ENCODE measurements at regions not wholly inside any gene's neighbourhood (a gene's known extent, or its start where the extent isn't known, plus 50 kb on each side); places are given as distances from the start of the nearest gene placed in this dataset.

DNA sequence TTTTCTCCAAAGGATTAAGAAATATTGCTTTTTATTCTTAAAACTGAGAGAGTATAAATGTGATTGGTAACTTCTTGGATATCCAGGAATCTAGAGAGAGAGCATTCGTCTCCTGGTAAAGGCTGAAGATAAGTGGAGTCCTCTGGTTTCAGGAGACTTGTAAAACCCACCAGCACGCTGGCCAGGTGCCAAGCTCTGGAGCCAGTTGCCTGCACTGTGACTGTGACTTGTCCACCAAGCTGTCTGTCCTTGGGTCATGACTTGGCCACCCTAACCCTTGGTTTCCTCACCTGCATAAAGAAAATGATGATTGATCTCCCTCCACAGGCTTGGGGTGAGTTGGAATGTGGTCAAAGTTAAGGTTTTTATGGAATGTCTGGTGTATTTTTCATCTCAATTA, 185.4 kb upstream of the NCKAP5 start:
- H3K9me3 Mint-ChIP-seq = no peaks in the 10 kb centered on the region
- H3K27me3 Mint-ChIP-seq (ENCODE audit: low read depth) = peaks cover 6% of the 10 kb centered on the region
- DNase-seq (no peak), ATAC-seq (no peak)
- H3K36me3 Mint-ChIP-seq (ENCODE audit: insufficient read depth) = no peaks in the 10 kb centered on the region
- H3K4me3 Mint-ChIP-seq = no peak overlapping the region
- H3K4me1 Mint-ChIP-seq (ENCODE audit: low read depth) = no peaks in the 10 kb centered on the region

DNA sequence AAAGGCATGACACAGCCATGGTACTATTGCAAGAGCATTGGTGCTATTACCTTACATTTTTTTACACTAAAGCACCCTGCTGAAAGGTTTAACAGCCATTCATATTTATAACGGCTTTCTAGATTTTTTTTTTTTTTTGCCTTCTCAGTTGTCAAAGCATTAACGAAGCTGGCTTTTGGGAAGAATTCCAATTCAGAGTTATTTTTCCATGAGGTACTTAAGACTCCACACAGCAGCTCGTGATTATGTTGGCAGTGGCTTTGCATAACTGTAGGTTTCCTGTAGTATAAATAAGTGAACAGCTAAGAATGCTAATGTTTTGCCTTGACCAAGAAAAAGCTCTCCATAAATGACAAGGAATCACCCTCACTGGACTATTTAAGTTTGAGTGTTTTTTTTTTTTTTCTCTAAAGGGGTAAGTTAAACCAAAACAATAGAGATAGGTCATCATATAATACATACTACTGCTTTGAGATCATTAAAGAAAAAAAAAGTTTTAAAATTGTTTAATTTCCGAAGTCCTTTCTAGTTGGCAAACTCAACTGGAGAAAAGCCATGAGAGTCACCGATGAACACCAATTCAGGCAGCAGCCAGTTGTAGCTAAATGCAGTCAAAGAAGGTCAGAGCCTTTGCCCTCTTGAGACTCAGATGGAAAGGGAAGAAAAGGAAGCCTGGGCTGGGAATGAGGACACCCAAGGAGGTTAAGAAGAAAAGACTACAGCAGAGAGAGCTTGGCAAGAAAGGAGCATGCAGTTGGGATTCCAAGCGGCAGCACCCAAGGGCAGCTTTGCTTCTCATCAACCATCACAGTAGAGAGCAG, 187.4 kb upstream of the NCKAP5 start:
- Mint-ChIP-seq H3K9me3 (no peaks in the 10 kb centered on the region), H3K36me3 (ENCODE audit: insufficient read depth) (no peaks in the 10 kb centered on the region), H3K4me3 (no peak overlapping the region), H3K4me1 (ENCODE audit: low read depth) (no peaks in the 10 kb centered on the region), H3K27me3 (ENCODE audit: low read depth) (peaks cover 7% of the 10 kb centered on the region)
- DNase-seq (no peak), ATAC-seq (no peak)

DNA sequence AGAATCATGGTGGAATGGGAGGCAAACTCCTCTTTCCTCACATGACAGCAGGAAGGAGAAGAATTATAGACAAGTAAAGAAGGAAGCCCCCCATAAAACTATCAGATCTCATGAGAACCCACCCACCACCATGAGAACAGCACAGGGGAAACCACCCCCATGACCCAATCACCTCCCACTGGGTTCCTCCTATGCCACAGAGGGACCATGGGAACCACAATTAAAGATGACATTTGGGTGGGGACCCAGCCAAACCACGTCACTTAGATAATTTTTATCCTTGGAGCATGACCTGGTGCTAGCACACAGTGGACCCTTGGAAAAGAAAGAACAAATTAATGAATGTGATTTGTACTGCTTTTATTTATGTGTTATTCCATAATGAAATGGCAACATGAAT, 188.6 kb upstream of the NCKAP5 start:
- H3K27me3 Mint-ChIP-seq (ENCODE audit: low read depth) = peaks cover 4% of the 10 kb centered on the region
- no peaks in the 10 kb centered on the region for H3K9me3 Mint-ChIP-seq
- no peak overlapping the region for H3K4me3 Mint-ChIP-seq
- DNase-seq = no peak
- ATAC-seq = no peak
- H3K36me3 Mint-ChIP-seq (ENCODE audit: insufficient read depth) = no peaks in the 10 kb centered on the region
- no peaks in the 10 kb centered on the region for H3K4me1 Mint-ChIP-seq (ENCODE audit: low read depth)

DNA sequence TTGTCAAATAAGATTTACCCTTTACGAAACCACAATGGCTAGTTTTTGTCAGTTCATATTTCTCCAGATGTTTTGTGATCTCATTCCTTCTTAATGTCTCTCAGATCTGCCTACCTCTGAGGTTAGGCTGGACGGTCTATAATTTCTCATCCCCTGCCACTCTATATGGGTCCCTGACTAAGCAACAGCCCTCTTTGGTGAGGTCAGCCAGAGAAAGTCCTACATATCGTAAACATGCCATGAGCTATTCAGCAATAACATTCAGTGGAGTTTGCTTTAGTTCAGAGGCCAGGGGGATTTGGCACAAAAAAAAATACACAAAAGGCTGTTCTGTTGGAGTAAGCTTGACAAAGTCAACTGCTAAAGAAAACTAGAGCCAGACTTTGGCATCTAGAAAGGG, 192.1 kb upstream of the NCKAP5 start:
- DNase-seq = no peak
- ATAC-seq = no peak
- no peak overlapping the region for H3K4me3 Mint-ChIP-seq
- no peaks in the 10 kb centered on the region for H3K36me3 Mint-ChIP-seq (ENCODE audit: insufficient read depth)
- no peaks in the 10 kb centered on the region for H3K9me3 Mint-ChIP-seq
- H3K4me1 Mint-ChIP-seq (ENCODE audit: low read depth) = no peaks in the 10 kb centered on the region
- peaks cover 2% of the 10 kb centered on the region for H3K27me3 Mint-ChIP-seq (ENCODE audit: low read depth)

DNA sequence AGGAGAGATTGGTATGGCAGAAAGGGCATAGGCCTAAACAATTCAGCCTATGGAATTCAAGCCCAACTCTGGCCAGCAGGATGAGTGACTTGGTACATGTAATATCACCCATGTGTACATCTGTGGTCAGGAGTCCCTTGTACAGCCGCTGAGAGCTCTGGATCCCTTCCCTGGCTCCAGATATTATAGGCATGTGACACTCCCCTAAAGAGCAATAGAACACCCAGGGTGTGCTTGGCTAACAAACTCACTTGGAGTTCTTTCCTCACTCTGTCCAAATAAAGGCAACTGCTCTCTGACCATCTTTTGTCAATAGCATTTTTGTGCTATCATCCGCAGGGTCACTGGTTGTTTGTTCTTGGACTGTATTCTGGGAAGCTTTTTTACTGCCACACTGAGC, 197.4 kb upstream of the NCKAP5 start:
- Mint-ChIP-seq H3K36me3 (ENCODE audit: insufficient read depth) (no peaks in the 10 kb centered on the region), H3K9me3 (no peaks in the 10 kb centered on the region)
- no peak for ATAC-seq

DNA sequence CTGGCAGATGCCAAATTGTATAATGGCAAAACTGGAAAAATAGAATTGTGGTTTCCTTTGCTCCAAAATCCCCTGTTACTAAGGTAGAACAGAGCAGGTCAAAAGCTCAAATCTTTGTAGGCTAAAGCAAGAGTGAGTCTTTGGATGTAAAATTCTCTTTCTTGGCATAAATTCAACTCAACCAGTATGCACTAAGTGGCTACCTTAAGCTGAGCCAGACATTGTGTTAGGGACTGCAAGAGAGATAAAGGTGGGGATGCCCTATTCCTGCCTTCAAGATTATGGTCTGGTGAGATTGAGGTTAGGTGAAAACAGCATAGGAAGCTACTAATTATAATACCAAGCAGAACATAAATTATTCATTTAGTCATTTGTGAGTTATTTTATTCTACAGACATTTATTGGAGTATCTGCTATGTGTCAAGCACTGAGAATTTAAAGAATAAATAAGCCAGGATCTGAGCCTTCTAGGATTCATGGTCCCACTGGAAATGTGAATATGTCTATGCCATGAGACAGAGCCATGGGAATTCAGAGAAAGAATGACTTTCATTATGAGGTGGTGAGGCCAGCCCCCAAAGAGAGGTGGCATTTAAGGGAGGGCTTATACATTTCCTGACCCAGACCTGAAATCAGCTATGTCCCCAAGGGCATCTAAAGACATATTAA, 198.0 kb upstream of the NCKAP5 start:
- no peaks in the 10 kb centered on the region for H3K36me3 Mint-ChIP-seq (ENCODE audit: insufficient read depth)
- H3K9me3 Mint-ChIP-seq = no peaks in the 10 kb centered on the region
- no peak for DNase-seq
- no peaks in the 10 kb centered on the region for H3K27me3 Mint-ChIP-seq (ENCODE audit: low read depth)
- no peak for ATAC-seq
- no peaks in the 10 kb centered on the region for H3K4me1 Mint-ChIP-seq (ENCODE audit: low read depth)
- H3K4me3 Mint-ChIP-seq = no peak overlapping the region

More for the DNA sequence above, 197.4 kb upstream of the NCKAP5 start:
- Mint-ChIP-seq H3K4me1 (ENCODE audit: low read depth) (no peaks in the 10 kb centered on the region), H3K4me3 (no peak overlapping the region), H3K27me3 (ENCODE audit: low read depth) (no peaks in the 10 kb centered on the region)
- DNase-seq = no peak

DNA sequence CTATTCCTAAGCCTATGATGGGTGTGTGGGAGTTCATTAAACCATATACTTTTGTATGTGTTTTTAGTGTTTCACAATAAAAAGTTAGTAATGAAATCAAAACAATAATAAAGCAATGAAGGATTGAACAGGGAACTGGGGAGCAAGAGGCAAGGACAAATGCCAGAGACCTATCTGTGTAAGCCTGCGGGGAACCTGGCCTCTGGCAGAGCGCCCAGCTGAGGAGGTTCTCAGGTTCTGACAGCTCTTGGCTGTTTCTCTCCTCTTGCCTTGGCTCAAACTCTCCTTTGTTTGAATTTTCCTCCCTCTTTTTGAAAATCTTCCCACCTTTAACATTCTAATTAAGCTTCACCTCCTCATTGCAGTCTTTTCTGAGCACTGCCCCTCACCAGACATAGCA, 200.0 kb upstream of the NCKAP5 start:
- no peak overlapping the region for H3K4me3 Mint-ChIP-seq
- no peaks in the 10 kb centered on the region for H3K27me3 Mint-ChIP-seq (ENCODE audit: low read depth)
- H3K4me1 Mint-ChIP-seq (ENCODE audit: low read depth) = no peaks in the 10 kb centered on the region
- DNase-seq (no peak), ATAC-seq (no peak)
- no peaks in the 10 kb centered on the region for H3K9me3 Mint-ChIP-seq
- H3K36me3 Mint-ChIP-seq (ENCODE audit: insufficient read depth) = no peaks in the 10 kb centered on the region

DNA sequence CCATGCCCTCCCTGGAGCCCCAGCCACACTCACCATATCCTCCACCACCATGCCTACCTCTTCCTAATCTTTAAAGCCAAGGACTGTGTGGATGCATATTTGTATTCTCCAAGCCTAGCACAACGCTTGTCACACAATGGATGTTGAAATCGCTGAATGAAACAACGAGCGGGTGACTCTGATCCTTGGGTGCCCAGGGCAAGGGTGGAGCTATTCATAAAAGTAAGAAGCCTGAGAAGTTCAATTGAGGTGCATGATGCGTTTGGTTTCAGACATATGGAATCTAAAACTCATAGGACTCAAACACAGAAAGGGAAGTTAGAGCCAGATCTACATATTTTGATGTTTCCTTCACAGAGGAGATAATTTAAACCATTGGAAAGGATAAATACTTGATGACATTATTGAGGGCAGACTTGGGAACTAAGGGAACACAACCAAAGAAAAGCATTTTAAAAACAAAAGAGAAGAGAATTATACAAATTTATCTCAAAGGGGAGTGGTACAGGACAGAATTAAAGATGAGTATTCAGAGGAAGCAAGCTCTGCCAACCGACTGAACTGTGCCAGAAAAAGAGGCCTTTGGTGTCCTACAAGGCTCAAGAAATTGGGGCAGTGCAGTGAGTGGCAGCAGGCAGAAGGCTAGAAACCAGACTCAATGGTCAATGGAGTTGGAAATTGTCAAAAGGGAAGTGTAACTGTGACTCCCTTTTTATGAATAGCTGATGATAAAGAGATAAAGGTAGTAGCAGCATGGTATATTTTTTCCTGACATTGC, 200.6 kb upstream of the NCKAP5 start:
- H3K36me3 Mint-ChIP-seq (ENCODE audit: insufficient read depth) = no peaks in the 10 kb centered on the region
- DNase-seq (no peak), ATAC-seq (no peak)
- H3K4me1 Mint-ChIP-seq (ENCODE audit: low read depth) = no peaks in the 10 kb centered on the region
- H3K9me3 Mint-ChIP-seq = no peaks in the 10 kb centered on the region
- no peaks in the 10 kb centered on the region for H3K27me3 Mint-ChIP-seq (ENCODE audit: low read depth)
- no peak overlapping the region for H3K4me3 Mint-ChIP-seq

DNA sequence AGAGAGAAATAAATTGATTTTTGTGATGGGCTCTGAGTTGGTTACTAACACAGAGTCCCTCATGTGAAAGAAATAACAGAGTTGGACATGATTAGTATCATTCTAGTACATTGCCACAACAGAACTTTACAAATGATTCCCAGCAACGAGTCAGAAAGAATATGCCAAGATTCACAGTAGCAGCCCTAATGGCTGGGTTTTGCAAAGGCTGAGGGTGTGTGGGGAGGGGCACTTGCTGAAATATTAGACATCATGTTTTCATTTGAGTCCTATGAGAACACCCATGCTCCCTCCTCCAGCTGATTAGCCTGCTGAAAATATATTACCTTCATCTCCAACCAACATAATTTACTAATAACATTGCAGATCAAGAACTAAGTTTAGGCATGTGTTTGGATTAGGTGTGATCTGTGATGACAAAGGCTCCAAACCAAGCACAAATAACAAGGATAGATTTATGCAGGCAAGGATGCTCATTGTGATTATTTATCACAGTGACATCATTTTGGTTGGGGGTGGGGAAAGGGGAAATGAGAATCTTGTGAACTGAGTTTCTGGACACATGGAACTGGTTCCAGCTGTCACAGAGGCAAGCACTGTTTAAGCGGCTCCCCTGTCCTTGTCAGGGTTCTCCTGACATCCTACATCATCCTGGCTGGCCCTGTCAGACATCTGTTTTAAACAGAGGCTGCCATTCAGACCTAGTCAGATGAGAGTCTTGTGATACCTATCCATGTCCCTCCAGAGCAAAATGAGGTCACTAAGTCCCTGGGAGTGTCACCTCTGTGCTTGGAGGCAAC, 205.8 kb upstream of the NCKAP5 start:
- ATAC-seq (no peak), DNase-seq (no peak)
- Mint-ChIP-seq H3K36me3 (ENCODE audit: insufficient read depth) (no peaks in the 10 kb centered on the region), H3K4me1 (ENCODE audit: low read depth) (no peaks in the 10 kb centered on the region), H3K4me3 (no peak overlapping the region), H3K27me3 (ENCODE audit: low read depth) (no peaks in the 10 kb centered on the region), H3K9me3 (no peaks in the 10 kb centered on the region)

DNA sequence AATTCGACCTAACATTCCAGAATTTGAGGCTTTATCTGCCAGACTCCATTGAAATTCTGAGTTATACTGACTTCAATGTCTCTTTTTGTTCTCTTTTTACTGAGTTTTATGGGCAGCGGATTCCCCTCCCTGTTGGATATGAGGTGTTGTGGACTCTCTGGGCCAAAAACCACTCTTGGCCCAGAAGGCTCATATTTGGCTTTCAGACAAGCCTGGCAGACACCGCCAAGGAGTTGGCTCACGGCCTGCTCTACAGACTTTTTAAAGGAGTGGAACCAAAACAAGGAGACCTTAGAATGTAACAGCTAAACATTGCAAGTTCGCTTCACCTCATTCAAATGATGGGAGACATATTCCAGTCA, 206.4 kb upstream of the NCKAP5 start:
- Mint-ChIP-seq H3K36me3 (ENCODE audit: insufficient read depth) (no peaks in the 10 kb centered on the region), H3K9me3 (no peaks in the 10 kb centered on the region), H3K27me3 (ENCODE audit: low read depth) (no peaks in the 10 kb centered on the region), H3K4me1 (ENCODE audit: low read depth) (no peaks in the 10 kb centered on the region), H3K4me3 (no peak overlapping the region)
- no peak for ATAC-seq
- DNase-seq = no peak

DNA sequence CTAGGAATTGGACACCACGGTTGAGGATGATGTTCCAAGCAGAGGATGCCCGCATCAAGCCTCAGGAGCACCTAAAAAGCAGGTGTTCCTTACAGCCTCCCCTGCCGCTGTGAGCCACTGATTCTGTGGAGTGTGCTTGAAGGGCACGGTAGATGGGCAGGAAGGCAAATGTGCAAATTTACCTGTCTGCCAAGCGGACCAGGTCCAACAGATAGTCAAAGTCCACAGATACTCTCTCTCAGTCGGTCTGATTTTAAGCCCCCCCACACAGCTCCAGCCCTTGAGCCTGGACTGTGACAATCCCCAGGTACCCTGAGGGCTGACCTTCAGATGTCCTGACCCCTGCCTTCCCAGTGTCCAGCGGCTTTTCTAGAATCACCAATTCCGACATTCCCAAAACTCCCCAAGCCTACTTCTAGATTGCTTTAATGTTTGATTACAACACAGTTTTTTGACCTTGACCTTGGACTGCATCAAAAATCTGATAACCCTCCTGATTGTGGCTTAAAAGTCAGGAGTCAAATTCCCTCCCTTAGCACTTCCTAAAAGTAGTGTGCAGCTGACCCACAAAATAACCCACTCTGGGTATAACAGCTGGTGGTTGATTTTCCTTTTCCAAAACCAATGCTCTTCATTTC, 208.8 kb upstream of the NCKAP5 start:
- Mint-ChIP-seq H3K4me3 (no peak overlapping the region), H3K4me1 (ENCODE audit: low read depth) (no peaks in the 10 kb centered on the region), H3K9me3 (no peaks in the 10 kb centered on the region), H3K27me3 (ENCODE audit: low read depth) (no peaks in the 10 kb centered on the region), H3K36me3 (ENCODE audit: insufficient read depth) (no peaks in the 10 kb centered on the region)
- DNase-seq (no peak), ATAC-seq (no peak)

DNA sequence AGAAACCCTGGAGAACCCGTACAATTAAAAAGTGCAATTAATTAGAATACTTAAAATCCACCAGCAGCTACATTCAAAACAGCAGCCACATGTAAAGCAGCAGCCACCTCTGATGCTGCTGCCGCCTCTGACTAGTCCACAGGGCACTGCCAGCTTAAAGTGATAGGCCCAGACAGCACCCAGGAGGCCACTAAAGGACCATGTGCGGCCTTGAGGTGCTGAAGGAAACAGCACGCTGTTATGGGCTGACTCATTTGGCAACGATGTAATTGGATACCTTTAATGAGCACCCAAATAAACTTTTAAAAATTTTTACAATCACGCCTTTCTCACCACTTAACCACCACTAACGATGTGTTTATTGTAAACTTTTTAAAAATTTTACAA, 209.3 kb upstream of the NCKAP5 start:
- Mint-ChIP-seq H3K36me3 (ENCODE audit: insufficient read depth) (no peaks in the 10 kb centered on the region), H3K9me3 (no peaks in the 10 kb centered on the region), H3K4me1 (ENCODE audit: low read depth) (no peaks in the 10 kb centered on the region), H3K27me3 (ENCODE audit: low read depth) (no peaks in the 10 kb centered on the region), H3K4me3 (no peak overlapping the region)
- ATAC-seq = no peak
- DNase-seq = no peak

DNA sequence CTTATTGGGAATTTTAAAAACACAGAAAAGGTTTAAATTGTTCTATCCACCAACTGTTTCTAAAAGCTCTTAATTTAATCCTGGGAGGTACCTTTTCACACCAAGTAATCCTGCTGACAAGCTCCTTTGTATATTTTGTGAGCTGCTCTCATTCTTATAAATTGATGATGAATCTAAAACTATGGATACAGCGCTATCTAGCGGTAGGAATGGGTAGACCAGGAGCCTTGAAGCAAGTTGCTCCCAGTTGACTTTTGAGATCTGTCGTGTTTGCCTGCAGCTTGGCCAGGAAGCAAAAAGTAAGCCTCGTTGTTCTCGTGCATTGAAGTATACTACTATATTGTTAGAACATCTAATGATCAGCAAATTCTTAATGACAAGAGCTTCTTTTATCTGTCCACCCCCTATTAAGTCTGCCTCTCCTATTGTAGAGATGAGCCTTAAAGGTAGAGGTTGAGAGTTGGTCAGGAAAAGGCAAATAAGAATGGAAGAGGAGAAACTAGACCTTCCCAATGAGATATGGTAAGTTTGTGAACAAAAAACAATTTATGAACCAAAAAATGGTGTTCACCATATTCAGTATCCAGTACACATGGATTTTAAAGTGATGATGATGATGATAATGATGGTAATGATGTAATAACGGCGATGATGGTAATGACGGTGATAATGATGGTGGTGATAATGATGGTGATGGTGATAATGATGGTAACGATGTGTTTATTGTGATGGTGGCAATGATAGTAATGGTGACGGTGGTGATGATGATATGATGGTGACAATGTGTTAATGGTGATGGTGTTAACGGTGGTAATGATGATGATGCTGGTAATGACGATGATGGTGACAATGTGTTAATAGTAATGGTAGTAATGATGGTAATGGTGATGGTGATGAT, 212.1 kb upstream of the NCKAP5 start:
- no peak for ATAC-seq
- Mint-ChIP-seq H3K4me1 (ENCODE audit: low read depth) (no peaks in the 10 kb centered on the region), H3K4me3 (no peak overlapping the region), H3K9me3 (no peaks in the 10 kb centered on the region), H3K36me3 (ENCODE audit: insufficient read depth) (no peaks in the 10 kb centered on the region), H3K27me3 (ENCODE audit: low read depth) (no peaks in the 10 kb centered on the region)
- DNase-seq = no peak

Measured in activated T-cell treated with anti-CD3 and anti-CD28 coated beads, Interleukin-2, amount 50 U/mL, for 4 hours (primary cell).